ENCODE measurements at regions not wholly inside any gene's neighbourhood (a gene's known extent, or its start where the extent isn't known, plus 50 kb on each side); places are given as distances from the start of the nearest gene placed in this dataset.

DNA sequence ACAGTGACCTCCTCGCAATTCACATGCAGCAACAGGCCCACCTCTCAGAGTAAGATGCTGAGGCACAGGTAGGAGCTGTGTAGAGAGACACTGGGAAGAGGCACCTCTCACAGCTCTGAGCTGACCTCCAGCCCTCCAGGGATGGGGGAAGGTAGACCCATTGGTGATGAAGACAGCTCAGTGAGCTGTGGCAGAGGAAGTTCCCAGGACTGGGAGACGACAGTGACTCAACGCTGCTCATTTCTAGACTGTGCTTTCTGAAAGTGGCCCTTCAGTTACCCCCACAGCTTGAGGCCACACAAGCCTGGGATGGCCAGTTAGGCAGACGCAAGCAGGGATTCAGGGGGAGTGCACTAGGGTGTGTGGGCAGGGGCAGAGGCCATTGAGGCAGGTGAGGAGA is 2073.2 kb downstream of the TP53TG3F start (continued):
- no peak for TF ChIP-seq CTCF (tag by site-specific recombination; IDR thresholded peaks at IDR 0.05)
- TF ChIP-seq ZNF26 (tag by site-specific recombination; IDR thresholded peaks at IDR 0.05) = no peak

GRCh38 chr16:35533683-35534082 is 2074.3 kb downstream of the TP53TG3F start:
- ChIA-PET POLR2A (no interaction called here), CTCF (no interaction called here)

More at GRCh38 chr16:35533683-35534082, 2074.3 kb downstream of the TP53TG3F start:
- no peaks in the 10 kb centered on the region for H3K4me1 ChIP-seq (ENCODE audit: control insufficient read depth, insufficient read depth, low read length)
- no peak overlapping the region for H3K27ac ChIP-seq (ENCODE audit: extremely low read depth, low read depth, low read length)
- H3K36me3 ChIP-seq (ENCODE audit: control insufficient read depth in 2 of 2, insufficient read depth in 1 of 2, low read length in 2 of 2) = no peaks in the 10 kb centered on the region
- H3K4me3 ChIP-seq (ENCODE audit: low read depth, low read length) = no peak overlapping the region
- H3K9me3 ChIP-seq (ENCODE audit: control insufficient read depth, insufficient read depth, low read depth, low read length) = no peaks in the 10 kb centered on the region
- TF ChIP-seq ZSCAN16 (tag by site-specific recombination; IDR thresholded peaks at IDR 0.05) = no peak
- no peak for TF ChIP-seq ZNF26 (tag by site-specific recombination; IDR thresholded peaks at IDR 0.05)
- peak; percentile 94 for TF ChIP-seq ZBTB21 (tag by site-specific recombination; IDR thresholded peaks at IDR 0.05)
- no peak for TF ChIP-seq ZNF292 (tag by site-specific recombination; IDR thresholded peaks at IDR 0.05; ENCODE audit: borderline replicate concordance, low read depth)
- TF ChIP-seq, protein P1, sequence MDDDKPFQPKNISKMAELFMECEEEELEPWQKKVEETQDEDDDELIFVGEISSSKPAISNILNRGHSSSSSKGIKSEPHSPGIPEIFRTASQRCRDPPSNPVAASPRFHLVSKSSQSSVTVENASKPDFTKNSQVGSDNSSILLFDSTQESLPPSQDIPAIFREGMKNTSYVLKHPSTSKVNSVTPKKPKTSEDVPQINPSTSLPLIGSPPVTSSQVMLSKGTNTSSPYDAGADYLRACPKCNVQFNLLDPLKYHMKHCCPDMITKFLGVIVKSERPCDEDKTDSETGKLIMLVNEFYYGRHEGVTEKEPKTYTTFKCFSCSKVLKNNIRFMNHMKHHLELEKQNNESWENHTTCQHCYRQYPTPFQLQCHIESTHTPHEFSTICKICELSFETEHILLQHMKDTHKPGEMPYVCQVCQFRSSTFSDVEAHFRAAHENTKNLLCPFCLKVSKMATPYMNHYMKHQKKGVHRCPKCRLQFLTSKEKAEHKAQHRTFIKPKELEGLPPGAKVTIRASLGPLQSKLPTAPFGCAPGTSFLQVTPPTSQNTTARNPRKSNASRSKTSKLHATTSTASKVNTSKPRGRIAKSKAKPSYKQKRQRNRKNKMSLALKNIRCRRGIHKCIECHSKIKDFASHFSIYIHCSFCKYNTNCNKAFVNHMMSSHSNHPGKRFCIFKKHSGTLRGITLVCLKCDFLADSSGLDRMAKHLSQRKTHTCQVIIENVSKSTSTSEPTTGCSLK (tag by site-specific recombination; IDR thresholded peaks at IDR 0.05) = no peak
- no peak for TF ChIP-seq ZNF624 (tag by site-specific recombination; IDR thresholded peaks at IDR 0.05)
- TF ChIP-seq ZNF629 (tag by site-specific recombination; IDR thresholded peaks at IDR 0.05) = peak; percentile 91
- TF ChIP-seq IKZF3 (tag by site-specific recombination; IDR thresholded peaks at IDR 0.05) = no peak
- TF ChIP-seq, protein P2, sequence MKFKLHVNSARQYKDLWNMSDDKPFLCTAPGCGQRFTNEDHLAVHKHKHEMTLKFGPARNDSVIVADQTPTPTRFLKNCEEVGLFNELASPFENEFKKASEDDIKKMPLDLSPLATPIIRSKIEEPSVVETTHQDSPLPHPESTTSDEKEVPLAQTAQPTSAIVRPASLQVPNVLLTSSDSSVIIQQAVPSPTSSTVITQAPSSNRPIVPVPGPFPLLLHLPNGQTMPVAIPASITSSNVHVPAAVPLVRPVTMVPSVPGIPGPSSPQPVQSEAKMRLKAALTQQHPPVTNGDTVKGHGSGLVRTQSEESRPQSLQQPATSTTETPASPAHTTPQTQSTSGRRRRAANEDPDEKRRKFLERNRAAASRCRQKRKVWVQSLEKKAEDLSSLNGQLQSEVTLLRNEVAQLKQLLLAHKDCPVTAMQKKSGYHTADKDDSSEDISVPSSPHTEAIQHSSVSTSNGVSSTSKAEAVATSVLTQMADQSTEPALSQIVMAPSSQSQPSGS (tag by site-specific recombination; IDR thresholded peaks at IDR 0.05; ENCODE audit: low read depth) = peak; percentile 97
- TF ChIP-seq HIC1 (tag by site-specific recombination; IDR thresholded peaks at IDR 0.05) = no peak
